HL-60 (cell line): ENCODE measurements at regions not wholly inside any gene's neighbourhood (a gene's known extent, or its start where the extent isn't known, plus 50 kb on each side); places are given as distances from the start of the nearest gene placed in this dataset.

Source experiments
- CTCF ChIP-seq: IDR thresholded peaks from one replicate; pipeline ENCODE4 v1.5.1; 2011; ENCODE audit warnings: low read length, control low read depth, inconsistent platforms; ENCODE audit not compliant: insufficient read depth
- POLR2AphosphoS5 ChIP-seq: IDR thresholded peaks from 2 replicates; pipeline ENCODE4 v1.6.1; 2012; ENCODE audit warnings: low read depth
- REST ChIP-seq: IDR thresholded peaks from 2 replicates; pipeline ENCODE4 v1.6.1; 2012; ENCODE audit warnings: low read depth; ENCODE audit not compliant: insufficient replicate concordance

- no peak for TF ChIP-seq CTCF
- no peak for TF ChIP-seq POLR2AphosphoS5
- no peak for TF ChIP-seq REST
Measured at GRCh38 chr4:14364953-14365536, 637.2 kb upstream of the CPEB2 start.
